ENCODE measurements at regions not wholly inside any gene's neighbourhood (a gene's known extent, or its start where the extent isn't known, plus 50 kb on each side); places are given as distances from the start of the nearest gene placed in this dataset.

- H3K4me1 Mint-ChIP-seq = no peaks in the 10 kb centered on the region
- H3K36me3 Mint-ChIP-seq (ENCODE audit: low read depth) = no peaks in the 10 kb centered on the region
- no peak overlapping the region for H3K4me3 Mint-ChIP-seq
- H3K9me3 Mint-ChIP-seq = peaks cover 6% of the 10 kb centered on the region
- TF ChIP-seq CTCF (IDR thresholded peaks at IDR 0.05; ENCODE audit: unreplicated experiment in 3 of 3) = no peak
- H3K27ac Mint-ChIP-seq = no peak overlapping the region
- peaks cover 8% of the 10 kb centered on the region for H3K27me3 Mint-ChIP-seq (ENCODE audit: low read depth)
Observed at GRCh38 chr12:107251288-107251687, 157.9 kb upstream of the CRY1 start.

- Mint-ChIP-seq H3K27ac (no peak overlapping the region), H3K36me3 (ENCODE audit: low read depth) (no peaks in the 10 kb centered on the region), H3K4me1 (no peaks in the 10 kb centered on the region), H3K4me3 (no peak overlapping the region), H3K9me3 (peaks cover 5% of the 10 kb centered on the region), H3K27me3 (ENCODE audit: low read depth) (peaks cover 8% of the 10 kb centered on the region)
- no peak for TF ChIP-seq CTCF (IDR thresholded peaks at IDR 0.05; ENCODE audit: unreplicated experiment in 3 of 3)
Observed at GRCh38 chr12:107253361-107253760, 160.0 kb upstream of the CRY1 start.

GRCh38 chr12:107254258-107254856, 161.0 kb upstream of the CRY1 start:
- no peak overlapping the region for H3K4me3 Mint-ChIP-seq
- no peak for TF ChIP-seq CTCF (IDR thresholded peaks at IDR 0.05; ENCODE audit: unreplicated experiment in 3 of 3)
- H3K27ac Mint-ChIP-seq = no peak overlapping the region
- H3K27me3 Mint-ChIP-seq (ENCODE audit: low read depth) = no peaks in the 10 kb centered on the region
- no peaks in the 10 kb centered on the region for H3K36me3 Mint-ChIP-seq (ENCODE audit: low read depth)
- peaks cover 4% of the 10 kb centered on the region for H3K9me3 Mint-ChIP-seq
- no peaks in the 10 kb centered on the region for H3K4me1 Mint-ChIP-seq

GRCh38 chr12:107258780-107259179, 165.4 kb upstream of the CRY1 start:
- H3K9me3 Mint-ChIP-seq = peaks cover 3% of the 10 kb centered on the region

GRCh38 chr12:107263980-107264379, 170.6 kb upstream of the CRY1 start:
- Mint-ChIP-seq H3K4me3 (no peak overlapping the region), H3K9me3 (peaks cover 7% of the 10 kb centered on the region), H3K36me3 (ENCODE audit: low read depth) (peaks cover 4% of the 10 kb centered on the region), H3K4me1 (no peaks in the 10 kb centered on the region), H3K27me3 (ENCODE audit: low read depth) (no peaks in the 10 kb centered on the region), H3K27ac (no peak overlapping the region)
- no peak for TF ChIP-seq CTCF (IDR thresholded peaks at IDR 0.05; ENCODE audit: unreplicated experiment in 3 of 3)

More at GRCh38 chr12:107258780-107259179, 165.4 kb upstream of the CRY1 start:
- no peak for TF ChIP-seq CTCF (IDR thresholded peaks at IDR 0.05; ENCODE audit: unreplicated experiment in 3 of 3)
- Mint-ChIP-seq H3K27me3 (ENCODE audit: low read depth) (no peaks in the 10 kb centered on the region), H3K36me3 (ENCODE audit: low read depth) (peaks cover 4% of the 10 kb centered on the region), H3K27ac (no peak overlapping the region), H3K4me3 (no peak overlapping the region), H3K4me1 (no peaks in the 10 kb centered on the region)

GRCh38 chr12:107264667-107265066, 171.3 kb upstream of the CRY1 start:
- H3K27ac Mint-ChIP-seq = no peak overlapping the region
- peaks cover 4% of the 10 kb centered on the region for H3K36me3 Mint-ChIP-seq (ENCODE audit: low read depth)
- no peaks in the 10 kb centered on the region for H3K27me3 Mint-ChIP-seq (ENCODE audit: low read depth)
- H3K4me1 Mint-ChIP-seq = no peaks in the 10 kb centered on the region
- no peak for TF ChIP-seq CTCF (IDR thresholded peaks at IDR 0.05; ENCODE audit: unreplicated experiment in 3 of 3)
- peaks cover 7% of the 10 kb centered on the region for H3K9me3 Mint-ChIP-seq
- no peak overlapping the region for H3K4me3 Mint-ChIP-seq
